Upper lobe of left lung (tissue), 6 donors: ENCODE measurements at regions not wholly inside any gene's neighbourhood (a gene's known extent, or its start where the extent isn't known, plus 50 kb on each side); places are given as distances from the start of the nearest gene placed in this dataset.

Source experiments
- ATAC-seq, 2 donors: fragments of 200-7000 bp; cut with Tn5 transposase; one replicate each; pipeline ENCODE4 v1.9.1; 2022; ENCODE audit warnings: mild to moderate bottlenecking in 2 of 2, moderate library complexity in 2 of 2; ENCODE audit not compliant: low FRiP score in 2 of 2
- DNase-seq, 2 donors: peaks; one replicate each; pipeline ENCODE4 v3.0.0-alpha.2; 2019 to 2020
- H3K27ac ChIP-seq, 4 donors: fragments of 200-600 bp; sonication (generic); one replicate each; pipeline ENCODE4 v1.5.1; 2016 to 2019
- H3K27me3 ChIP-seq, 4 donors: fragments of 200-600 bp; sonication (generic); one replicate each; pipeline ENCODE4 v1.5.1; 2017 to 2019
- H3K36me3 ChIP-seq, 4 donors: fragments of 200-600 bp; sonication (generic); one replicate each; pipeline ENCODE4 v1.5.1; 2016 to 2019
- H3K4me1 ChIP-seq, 4 donors: fragments of 200-600 bp; sonication (generic); one replicate each; pipeline ENCODE4 v1.5.1; 2018 to 2019
- H3K4me3 ChIP-seq, 4 donors: fragments of 200-600 bp; sonication (generic); one replicate each; pipeline ENCODE4 v1.5.1; 2017 to 2019; ENCODE audit warnings: mild to moderate bottlenecking in 2 of 4, moderate library complexity in 1 of 4
- H3K9me3 ChIP-seq, 4 donors: fragments of 200-600 bp; sonication (generic); one replicate each; pipeline ENCODE4 v1.5.1; 2018 to 2019
- CTCF ChIP-seq, 6 experiments: fragments of 450-650 bp in 4 of 6; fragments of 200-600 bp in 2 of 6; sonication (generic) in 2 of 6; IDR thresholded peaks; one replicate each; pipeline ENCODE4 v1.5.1; 2016 to 2019; ENCODE audit warnings: antibody characterized with exemption in 6 of 6
- EP300 ChIP-seq, 4 donors: sonication (generic); formaldehyde crosslinking; IDR thresholded peaks; one replicate each; pipeline ENCODE4 v1.5.1; 2017; ENCODE audit warnings: antibody characterized with exemption in 4 of 4, control low read depth in 2 of 4
- POLR2A ChIP-seq, 4 donors: fragments of 450-650 bp; IDR thresholded peaks; one replicate each; pipeline ENCODE4 v1.5.1; 2016 to 2017; ENCODE audit warnings: antibody characterized with exemption in 4 of 4, mild to moderate bottlenecking in 2 of 4
- POLR2AphosphoS5 ChIP-seq, 2 donors: sonication (generic); formaldehyde crosslinking; IDR thresholded peaks; one replicate each; pipeline ENCODE4 v1.5.1; 2017; ENCODE audit warnings: antibody characterized with exemption in 2 of 2
- WGBS, 2 donors: methylation state at CpG; one replicate each; pipeline ENCODE4 v1.1.5; 2017 to 2018; 5-methylcytosine and 5-hydroxymethylcytosine counted together
- donor health status: DM: no; HTN: no; CAD: no; lungs with moderate emphysema.
- donor health status: DM: no; HTN: yes; CAD: no; lungs with severe emphysema.

- DNase-seq (no peak), ATAC-seq (peak in 1 of 2 donors; percentile 78)
- no peak overlapping the region for H3K27ac ChIP-seq
- H3K4me1 ChIP-seq, result no peaks in the 10 kb centered on the region
- H3K36me3 ChIP-seq, result no peaks in the 10 kb centered on the region
- H3K9me3 ChIP-seq, result no peaks in the 10 kb centered on the region
- H3K4me3 ChIP-seq, result no peak overlapping the region
- no peaks in the 10 kb centered on the region for H3K27me3 ChIP-seq
- no peak for TF ChIP-seq EP300 (IDR thresholded peaks at IDR 0.05)
- TF ChIP-seq POLR2AphosphoS5 (IDR thresholded peaks at IDR 0.05), result no peak
- no peak for TF ChIP-seq POLR2A (IDR thresholded peaks at IDR 0.05)
- TF ChIP-seq CTCF (IDR thresholded peaks at IDR 0.05), result no peak
Observed at GRCh38 chr1:189962181-189962580, 515.5 kb downstream of the BRINP3 start.

- DNase-seq (no peak), ATAC-seq (no peak)
- Histone ChIP-seq H3K9me3 (no peaks in the 10 kb centered on the region), H3K4me1 (no peaks in the 10 kb centered on the region), H3K27me3 (no peaks in the 10 kb centered on the region), H3K27ac (no peak overlapping the region), H3K4me3 (no peak overlapping the region), H3K36me3 (no peaks in the 10 kb centered on the region)
- TF ChIP-seq CTCF (IDR thresholded peaks at IDR 0.05) (no peak), EP300 (IDR thresholded peaks at IDR 0.05) (no peak), POLR2AphosphoS5 (IDR thresholded peaks at IDR 0.05) (no peak)
- WGBS, 2 donors, result 14 to 32% methylated on average over 2 of the region's 2 CpGs
Observed at GRCh38 chr1:189970331-189971230, 507.1 kb downstream of the BRINP3 start.

GRCh38 chr1:189971656-189972055 is 506.0 kb downstream of the BRINP3 start:
- TF ChIP-seq EP300 (IDR thresholded peaks at IDR 0.05) (no peak), POLR2A (IDR thresholded peaks at IDR 0.05) (no peak), POLR2AphosphoS5 (IDR thresholded peaks at IDR 0.05) (no peak), CTCF (IDR thresholded peaks at IDR 0.05) (no peak)
- ATAC-seq (no peak), DNase-seq (no peak)
- H3K27me3 ChIP-seq, result no peaks in the 10 kb centered on the region
- WGBS, 2 donors, result 90% methylated on average over 4 of the region's 4 CpGs
- H3K36me3 ChIP-seq, result no peaks in the 10 kb centered on the region
- no peaks in the 10 kb centered on the region for H3K4me1 ChIP-seq
- no peak overlapping the region for H3K27ac ChIP-seq
- H3K9me3 ChIP-seq, result no peaks in the 10 kb centered on the region
- no peak overlapping the region for H3K4me3 ChIP-seq

- no peaks in the 10 kb centered on the region for H3K36me3 ChIP-seq
Observed at GRCh38 chr1:189977184-189977583, 500.5 kb downstream of the BRINP3 start.

More at GRCh38 chr1:189977184-189977583, 500.5 kb downstream of the BRINP3 start:
- ATAC-seq, result no peak
- Histone ChIP-seq H3K27ac (no peak overlapping the region), H3K4me3 (no peak overlapping the region), H3K9me3 (peaks cover 0 to 15% (median 2%) of the 10 kb centered on the region in 4 donors), H3K4me1 (no peaks in the 10 kb centered on the region), H3K27me3 (no peaks in the 10 kb centered on the region)
- TF ChIP-seq POLR2A (IDR thresholded peaks at IDR 0.05) (no peak), CTCF (IDR thresholded peaks at IDR 0.05) (no peak), EP300 (IDR thresholded peaks at IDR 0.05) (no peak), POLR2AphosphoS5 (IDR thresholded peaks at IDR 0.05) (no peak)
- 94 to 96% methylated on average over 2 of the region's 2 CpGs for WGBS, 2 donors
- DNase-seq, result no peak
